GM19238 (cell line): ENCODE measurements at regions not wholly inside any gene's neighbourhood (a gene's known extent, or its start where the extent isn't known, plus 50 kb on each side); places are given as distances from the start of the nearest gene placed in this dataset.

Experiments
- DNase-seq: peaks from one replicate; pipeline ENCODE4 v3.0.0; 2011; ENCODE audit warnings: low spot score; ENCODE audit not compliant: insufficient read length

GRCh38 chrX:68895778-68896177 lies 67.0 kb downstream of the EFNB1 start:
- DNase-seq: no peak

GRCh38 chrX:68895341-68895755 lies 66.5 kb downstream of the EFNB1 start:
- no peak for DNase-seq

GRCh38 chrX:68894513-68895340 lies 65.9 kb downstream of the EFNB1 start:
- DNase-seq: no peak

- DNase-seq: no peak
Observed at GRCh38 chrX:68894142-68894512, 65.3 kb downstream of the EFNB1 start.

- no peak for DNase-seq
Observed at GRCh38 chrX:68892651-68893050, 63.8 kb downstream of the EFNB1 start.

- DNase-seq: no peak
Observed at GRCh38 chrX:68892134-68892533, 63.3 kb downstream of the EFNB1 start.
